ENCODE measurements at regions not wholly inside any gene's neighbourhood (a gene's known extent, or its start where the extent isn't known, plus 50 kb on each side); places are given as distances from the start of the nearest gene placed in this dataset.
"Not testable (repeated sequence)": the region's sequence is repeated elsewhere in the genome, so short reads cannot be mapped to it uniquely, and the experiment has no call there.

GRCh38 chr2:136715146-136715545, 50.2 kb upstream of the THSD7B start:
- no peak for DNase-seq (ENCODE audit: low read depth)

- DNase-seq (ENCODE audit: low read depth) = no peak
Observed at GRCh38 chr2:136714452-136714951, 50.8 kb upstream of the THSD7B start.

GRCh38 chr2:136713739-136714138, 51.6 kb upstream of the THSD7B start:
- no peak for DNase-seq (ENCODE audit: low read depth)

- DNase-seq (ENCODE audit: low read depth) = no peak
Observed at GRCh38 chr2:136705336-136705735, 60.0 kb upstream of the THSD7B start.

- DNase-seq (ENCODE audit: low read depth) = no peak
Observed at GRCh38 chr2:136703214-136703613, 62.1 kb upstream of the THSD7B start.

GRCh38 chr2:136696438-136696837, 68.9 kb upstream of the THSD7B start:
- no peak for DNase-seq (ENCODE audit: low read depth)

- no peak for DNase-seq (ENCODE audit: low read depth)
Observed at GRCh38 chr2:136693966-136694365, 71.4 kb upstream of the THSD7B start.

- DNase-seq (ENCODE audit: low read depth) = not testable (repeated sequence)
Observed at GRCh38 chr2:136680079-136680478, 85.3 kb upstream of the THSD7B start.

GRCh38 chr2:136665736-136666135, 99.6 kb upstream of the THSD7B start:
- no peak for DNase-seq (ENCODE audit: low read depth)

- DNase-seq (ENCODE audit: low read depth) = no peak
Observed at GRCh38 chr2:136664713-136665405, 100.5 kb upstream of the THSD7B start.

- no peak for DNase-seq (ENCODE audit: low read depth)
Observed at GRCh38 chr2:136658201-136658600, 107.1 kb upstream of the THSD7B start.

GRCh38 chr2:136653861-136654260, 111.5 kb upstream of the THSD7B start:
- no peak for DNase-seq (ENCODE audit: low read depth)

GRCh38 chr2:136651456-136652010, 113.8 kb upstream of the THSD7B start:
- DNase-seq (ENCODE audit: low read depth) = no peak

GRCh38 chr2:136647039-136647438, 118.3 kb upstream of the THSD7B start:
- DNase-seq (ENCODE audit: low read depth) = no peak

GRCh38 chr2:136645236-136645828, 120.0 kb upstream of the THSD7B start:
- no peak for DNase-seq (ENCODE audit: low read depth)

GRCh38 chr2:136639651-136640050, 125.7 kb upstream of the THSD7B start:
- DNase-seq (ENCODE audit: low read depth) = no peak

- peak; percentile 24 for DNase-seq (ENCODE audit: low read depth)
Observed at GRCh38 chr2:136638193-136638592, 127.2 kb upstream of the THSD7B start.

- no peak for DNase-seq (ENCODE audit: low read depth)
Observed at GRCh38 chr2:136637402-136637801, 127.9 kb upstream of the THSD7B start.

GRCh38 chr2:136628490-136628889, 136.9 kb upstream of the THSD7B start:
- no peak for DNase-seq (ENCODE audit: low read depth)

GRCh38 chr2:136613096-136613495, 152.2 kb upstream of the THSD7B start:
- no peak for DNase-seq (ENCODE audit: low read depth)

- no peak for DNase-seq (ENCODE audit: low read depth)
Observed at GRCh38 chr2:136612079-136612478, 153.3 kb upstream of the THSD7B start.

GRCh38 chr2:136611451-136611850, 153.9 kb upstream of the THSD7B start:
- DNase-seq (ENCODE audit: low read depth) = no peak

GRCh38 chr2:136582628-136583205, 182.6 kb upstream of the THSD7B start:
- DNase-seq (ENCODE audit: low read depth) = peak; percentile 13
